GM19035 (cell line): ENCODE measurements at regions not wholly inside any gene's neighbourhood (a gene's known extent, or its start where the extent isn't known, plus 50 kb on each side); places are given as distances from the start of the nearest gene placed in this dataset.

Experiments
- ATAC-seq: cut with Tn5 transposase; IDR thresholded peaks from one replicate; pipeline ENCODE4 v1.9.1; 2021; ENCODE audit not compliant: unreplicated experiment

DNA sequence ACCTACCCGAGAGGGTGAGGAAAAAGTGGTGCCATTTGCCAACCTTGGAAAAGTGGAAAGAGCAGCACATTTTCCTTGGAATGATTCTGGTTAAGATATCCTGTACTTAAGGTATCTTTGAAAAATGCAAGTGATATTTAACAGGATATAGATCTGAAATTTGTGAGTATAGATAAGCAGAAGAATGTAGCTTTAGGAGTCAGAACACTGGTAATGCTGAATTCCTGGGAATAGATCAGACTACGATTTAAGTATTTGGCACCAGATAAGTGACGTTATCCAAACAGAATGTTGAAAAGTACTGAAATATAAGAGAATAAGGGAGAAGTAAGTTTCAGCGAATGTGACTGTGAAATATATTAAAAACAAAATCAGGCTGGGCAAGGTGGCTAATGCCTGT, 210.1 kb downstream of the PCDH7 start:
- no peak for ATAC-seq

DNA sequence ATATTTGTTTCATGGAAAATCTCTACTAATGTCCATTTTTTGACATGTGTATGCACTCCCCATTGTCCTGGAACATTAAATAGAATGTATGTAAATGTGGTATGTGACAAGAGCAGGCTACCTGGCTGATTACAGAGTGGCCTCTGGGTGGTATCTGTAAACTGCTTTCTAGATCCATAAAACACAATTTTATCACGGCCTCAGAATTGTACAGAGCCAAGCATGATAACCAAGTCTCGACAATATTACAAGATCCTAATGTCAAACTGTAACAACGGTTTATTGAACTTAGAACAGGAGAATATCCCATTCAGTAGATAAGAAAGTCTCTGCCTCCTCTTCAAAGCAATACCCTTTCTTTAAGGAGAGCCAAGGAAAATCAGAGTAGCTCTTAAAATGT, 212.4 kb downstream of the PCDH7 start:
- ATAC-seq: no peak

DNA sequence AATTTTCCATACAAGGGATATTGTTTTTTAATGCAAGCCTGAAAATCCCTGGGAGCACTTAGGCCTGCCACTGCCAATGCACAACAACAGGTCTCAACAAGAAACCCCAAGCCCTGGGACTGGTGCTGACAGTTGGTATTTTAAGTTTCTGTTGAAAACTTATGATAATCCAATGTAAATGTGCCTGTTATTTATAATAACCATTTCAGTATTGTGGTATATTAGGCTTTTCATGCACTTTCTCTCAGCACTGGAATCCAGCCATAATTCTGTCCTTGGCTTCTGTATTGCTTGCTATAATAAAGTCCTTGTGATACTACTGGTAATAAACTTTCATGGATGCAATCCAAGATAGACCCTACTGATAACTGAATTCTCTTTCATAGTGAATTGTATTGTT, 218.9 kb downstream of the PCDH7 start:
- no peak for ATAC-seq

DNA sequence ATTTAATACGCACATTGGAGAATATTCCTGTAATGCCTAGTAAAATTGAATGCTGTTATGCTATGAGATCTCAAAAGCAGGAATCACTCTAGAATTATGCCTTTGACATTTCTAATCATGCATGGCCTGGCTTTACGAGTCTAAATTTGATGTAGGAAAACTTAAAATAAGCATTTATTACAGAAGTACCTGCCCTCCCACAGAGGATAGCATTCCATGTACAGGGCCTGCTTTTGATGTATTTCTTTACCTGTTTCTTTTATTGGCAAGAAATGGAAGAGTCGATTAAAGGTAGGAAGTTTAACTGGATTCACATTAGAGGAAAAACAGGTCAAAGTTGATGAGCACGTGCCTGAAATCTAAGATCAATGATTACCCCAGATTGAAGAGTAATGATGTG, 219.5 kb downstream of the PCDH7 start:
- no peak for ATAC-seq

DNA sequence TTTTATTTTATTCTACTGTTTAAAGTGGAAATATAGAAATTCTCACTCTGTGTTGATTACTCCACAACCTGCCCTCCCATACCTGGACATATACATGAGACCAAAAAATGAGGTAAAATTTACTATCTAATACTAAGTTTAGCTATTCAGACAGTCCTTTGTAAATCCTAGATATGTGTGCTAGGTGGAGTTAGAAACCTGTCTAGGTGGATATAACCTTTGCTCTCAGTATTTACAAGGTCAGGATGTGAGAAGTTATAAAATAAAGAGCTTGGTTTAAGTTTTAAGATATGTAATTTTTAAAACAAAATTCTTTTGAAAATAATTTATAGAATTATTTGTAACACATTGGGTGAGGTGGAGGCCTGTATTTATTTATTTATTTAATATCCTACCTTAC, 221.5 kb downstream of the PCDH7 start:
- ATAC-seq: no peak

DNA sequence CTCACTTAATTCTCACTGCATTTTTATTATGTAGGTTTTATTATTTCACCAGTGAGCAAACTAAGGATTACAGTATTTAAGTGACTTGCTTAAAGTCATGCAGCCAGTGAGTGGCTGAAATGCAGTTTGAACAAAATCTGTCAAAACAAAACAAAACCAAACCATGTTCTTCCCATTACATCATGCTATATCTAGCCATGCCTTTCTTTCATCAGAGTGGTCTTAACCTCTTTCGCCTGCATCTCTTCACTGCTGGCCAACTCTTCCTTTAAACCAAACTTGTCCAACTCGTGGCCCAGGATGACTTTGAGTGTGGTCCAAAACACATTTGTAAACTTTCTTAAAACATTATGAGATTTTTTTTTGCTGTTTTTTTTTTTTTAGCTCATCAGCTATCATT, 223.2 kb downstream of the PCDH7 start:
- no peak for ATAC-seq

DNA sequence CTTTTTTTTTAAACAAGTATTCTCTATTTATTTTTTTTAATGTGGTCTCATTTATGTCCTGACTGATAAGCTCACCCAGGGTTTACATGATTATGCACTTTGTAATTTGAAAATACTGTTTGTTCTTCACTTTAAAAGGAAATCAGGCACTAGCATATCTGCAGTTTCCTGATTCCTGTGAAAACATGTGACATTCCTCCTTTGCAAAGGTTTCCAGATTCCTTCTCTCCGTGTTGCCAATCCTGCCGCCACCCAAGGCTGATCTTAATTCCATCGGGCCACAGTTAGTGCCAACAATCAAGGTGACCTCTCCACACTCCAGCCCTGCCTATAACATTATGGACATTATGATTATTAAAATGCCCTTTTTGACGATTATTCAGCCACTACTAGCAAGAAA, 225.4 kb downstream of the PCDH7 start:
- no peak for ATAC-seq

DNA sequence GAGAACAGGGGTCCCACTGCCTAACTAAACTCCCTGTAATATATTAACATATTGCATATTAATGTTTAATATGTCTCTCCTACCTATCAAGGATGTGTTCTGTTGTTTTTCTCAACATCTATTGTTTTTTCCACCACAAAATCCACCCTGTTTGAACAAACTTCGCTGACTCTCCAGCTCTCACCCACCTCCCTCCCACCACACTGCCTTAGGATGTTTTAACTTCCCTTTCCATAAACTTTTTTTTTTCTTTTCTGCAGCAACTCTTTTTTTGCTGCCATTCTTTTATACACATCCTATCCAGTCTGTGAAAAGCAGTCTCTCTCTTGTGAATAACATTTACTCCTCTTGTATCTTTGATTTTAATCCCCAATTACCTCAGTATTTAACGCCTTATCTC, 226.1 kb downstream of the PCDH7 start:
- no peak for ATAC-seq

DNA sequence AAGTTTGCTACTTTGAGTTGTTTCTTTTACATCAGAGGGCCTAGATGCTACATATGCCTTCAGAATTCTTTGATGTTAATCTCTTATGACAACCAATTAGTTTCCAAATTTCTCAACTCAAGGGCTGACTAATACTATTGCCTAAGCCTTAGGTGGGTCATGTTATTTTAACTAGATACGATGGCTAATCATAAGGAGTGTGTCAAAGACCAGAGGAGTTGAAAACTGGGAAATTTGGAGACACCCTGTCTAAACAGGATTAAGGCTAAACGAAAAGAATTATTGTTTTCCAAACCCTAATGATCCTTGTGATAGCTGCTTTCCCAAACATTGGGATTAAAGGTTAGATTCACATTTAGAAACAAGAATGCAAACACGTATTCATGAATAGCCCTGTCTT, 228.5 kb downstream of the PCDH7 start:
- ATAC-seq: no peak

DNA sequence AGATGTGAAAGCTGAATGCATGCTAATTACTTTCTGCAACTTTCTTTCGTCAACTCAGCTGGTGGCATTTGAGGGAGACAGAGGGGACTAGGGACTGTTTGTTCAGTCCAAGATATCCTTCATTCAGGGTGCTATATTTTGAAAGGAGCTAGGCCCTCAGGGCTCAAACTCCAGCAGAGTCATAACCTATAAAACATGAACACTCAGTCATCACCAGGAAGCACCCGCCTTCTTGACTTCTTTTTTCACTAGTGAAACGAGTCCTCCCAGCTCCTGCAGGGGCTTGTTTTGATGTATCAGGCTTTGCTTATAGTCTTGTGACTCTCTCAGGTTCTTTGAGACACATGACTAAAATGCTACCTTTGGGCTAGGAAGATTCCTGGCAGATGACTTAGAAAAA, 230.6 kb downstream of the PCDH7 start:
- ATAC-seq: no peak

DNA sequence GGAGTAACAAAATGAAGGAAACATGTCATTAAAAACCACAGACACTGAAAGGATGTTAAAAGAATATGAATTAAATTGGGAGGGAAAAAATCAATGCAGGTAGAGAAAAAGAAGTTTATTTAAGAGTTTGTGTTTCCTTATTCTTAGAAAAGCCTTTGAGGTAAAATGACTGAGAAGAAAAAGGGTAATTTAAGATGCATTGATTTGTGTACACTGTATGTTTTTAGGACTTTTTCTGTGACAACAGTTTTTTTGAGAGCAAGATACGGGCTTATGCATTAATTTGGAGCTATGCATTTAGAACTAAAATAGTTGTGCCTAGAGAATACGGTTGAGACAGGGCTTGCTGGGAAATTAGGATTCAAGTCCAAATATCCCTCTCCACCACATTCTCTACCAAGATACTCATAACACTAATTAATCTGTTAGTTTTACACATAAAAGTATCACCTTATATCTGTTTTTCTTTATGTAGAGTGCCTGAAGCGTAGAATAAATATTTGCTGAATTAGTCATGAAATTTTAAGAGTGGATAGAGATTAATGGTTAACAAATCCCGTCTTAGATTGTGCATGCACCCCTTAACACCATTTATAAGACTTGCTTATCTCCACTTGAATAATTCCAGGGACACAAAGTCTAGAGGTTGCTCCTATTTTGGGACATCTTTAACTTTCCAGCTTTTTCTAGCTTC, 232.5 kb downstream of the PCDH7 start:
- ATAC-seq: no peak

DNA sequence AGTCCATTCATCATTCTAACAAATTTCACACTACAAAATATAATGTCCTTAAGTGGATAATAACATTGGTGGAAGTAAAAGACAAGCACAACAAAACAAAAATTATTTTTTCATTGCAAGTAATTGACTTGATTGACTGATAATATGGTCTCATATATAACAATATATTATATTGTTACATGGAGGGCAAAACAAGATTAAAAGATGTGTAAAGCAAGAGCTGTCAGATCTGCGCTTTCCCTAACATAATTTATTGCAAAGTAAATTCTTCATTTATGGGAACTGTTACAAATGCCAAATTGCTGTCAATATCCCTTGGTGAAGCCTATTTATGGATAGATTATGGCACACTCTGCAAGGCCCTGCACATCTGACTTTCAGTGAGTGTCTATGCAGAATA, 233.6 kb downstream of the PCDH7 start:
- no peak for ATAC-seq

DNA sequence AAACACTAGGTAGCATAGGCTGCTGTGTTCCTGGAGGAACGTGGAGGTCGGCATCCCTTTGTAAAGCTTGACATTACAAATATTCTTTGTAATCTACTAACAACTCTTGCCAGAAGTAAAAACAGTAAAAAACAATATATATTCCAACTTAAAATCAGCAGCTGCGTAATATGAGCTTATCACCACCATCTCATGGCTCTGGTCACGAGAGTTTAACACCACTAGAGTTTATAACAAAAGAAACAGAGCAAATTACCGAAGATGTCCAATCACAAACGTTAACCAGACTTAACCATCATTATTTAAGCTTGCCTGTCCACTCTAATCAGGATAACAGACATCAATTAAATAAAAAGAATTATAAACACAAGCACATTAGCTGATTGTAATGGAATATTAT, 236.7 kb downstream of the PCDH7 start:
- no peak for ATAC-seq

DNA sequence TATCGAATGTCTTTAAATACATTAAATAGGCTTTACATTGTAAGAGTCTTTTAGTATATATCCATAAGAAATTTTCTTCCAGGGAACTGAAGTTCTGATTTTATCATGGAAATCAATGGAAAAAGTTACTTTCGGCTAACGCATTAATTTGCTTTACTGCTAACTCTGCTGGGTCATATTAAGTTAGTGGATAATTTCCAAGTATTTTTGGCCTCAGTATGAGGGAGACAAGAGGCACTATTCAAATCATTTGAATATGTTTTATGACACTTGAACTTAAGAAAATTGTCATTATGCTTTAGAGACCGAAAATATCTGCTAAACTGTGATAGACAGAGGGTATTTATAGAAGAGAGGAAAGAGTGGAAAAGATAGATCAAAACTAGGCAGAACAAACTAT, 237.5 kb downstream of the PCDH7 start:
- ATAC-seq: no peak

DNA sequence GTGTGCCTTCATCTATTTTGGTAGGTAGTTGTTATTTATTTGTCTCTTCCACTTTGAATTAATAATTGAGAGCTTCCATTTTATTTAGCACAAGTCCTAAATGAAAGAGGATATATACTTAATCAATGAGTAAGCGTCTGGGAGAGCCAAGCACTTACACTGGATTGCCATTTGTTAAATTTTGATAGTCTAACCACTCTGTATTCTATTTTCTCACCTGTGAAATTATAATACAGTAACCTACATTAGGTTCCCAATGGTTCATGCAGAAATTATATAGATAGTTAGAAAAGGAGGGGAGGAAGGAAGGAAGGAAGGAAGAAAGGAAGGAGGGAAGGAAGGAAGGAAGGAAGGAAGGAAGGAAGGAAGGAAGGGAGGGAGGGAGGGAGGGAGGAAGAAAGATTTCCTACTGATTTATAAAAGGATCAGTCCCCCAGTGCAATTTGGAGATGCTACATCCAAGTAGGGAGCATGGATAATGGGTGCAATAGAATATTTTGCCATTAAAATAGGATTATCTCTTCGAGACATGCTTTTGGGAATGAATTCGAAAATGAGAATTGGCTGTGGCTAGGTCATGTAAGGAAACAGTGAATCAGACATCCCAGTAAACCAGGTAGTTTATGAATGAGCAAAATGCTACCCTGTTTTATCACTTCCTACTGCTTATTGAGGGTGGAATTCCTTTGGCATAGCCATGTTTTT, 239.8 kb downstream of the PCDH7 start:
- ATAC-seq: no peak

DNA sequence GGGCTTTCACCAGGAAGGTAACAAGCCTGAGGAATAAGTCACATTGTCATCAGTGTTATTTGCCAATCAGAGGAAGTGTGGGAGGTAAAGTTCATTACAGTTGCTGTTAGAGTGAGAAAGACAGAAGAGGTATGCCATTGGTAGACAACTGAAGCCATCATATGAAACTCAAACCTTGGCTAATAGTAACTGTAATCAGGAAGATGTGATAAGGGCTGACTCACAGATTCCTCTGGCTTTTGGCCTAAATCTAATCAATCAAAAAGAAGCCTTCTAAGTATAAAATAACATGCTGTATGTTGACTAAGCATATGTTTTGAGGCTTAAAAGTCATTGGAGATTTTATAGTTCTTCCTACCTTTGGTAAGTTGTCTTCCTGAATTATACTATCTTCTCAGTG, 242.8 kb downstream of the PCDH7 start:
- ATAC-seq: no peak

DNA sequence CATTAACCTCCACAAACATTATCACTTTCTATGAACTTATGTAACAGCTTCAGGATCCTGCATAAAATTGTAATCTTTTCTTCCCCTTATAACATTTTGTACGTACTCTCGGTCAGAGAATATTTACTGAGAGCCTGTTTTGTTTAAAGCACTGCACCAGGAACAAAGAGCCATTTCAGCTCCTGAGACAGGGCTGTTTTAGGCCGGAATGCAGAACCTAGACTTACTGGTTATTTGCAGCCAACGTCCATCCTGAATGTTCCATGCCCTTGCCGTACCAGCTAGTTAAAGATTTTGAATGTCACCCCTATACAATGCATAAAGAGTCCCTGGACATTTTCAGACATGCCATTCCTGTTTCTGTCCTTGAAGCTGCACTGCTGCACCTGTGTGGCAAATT, 248.8 kb downstream of the PCDH7 start:
- ATAC-seq: no peak

DNA sequence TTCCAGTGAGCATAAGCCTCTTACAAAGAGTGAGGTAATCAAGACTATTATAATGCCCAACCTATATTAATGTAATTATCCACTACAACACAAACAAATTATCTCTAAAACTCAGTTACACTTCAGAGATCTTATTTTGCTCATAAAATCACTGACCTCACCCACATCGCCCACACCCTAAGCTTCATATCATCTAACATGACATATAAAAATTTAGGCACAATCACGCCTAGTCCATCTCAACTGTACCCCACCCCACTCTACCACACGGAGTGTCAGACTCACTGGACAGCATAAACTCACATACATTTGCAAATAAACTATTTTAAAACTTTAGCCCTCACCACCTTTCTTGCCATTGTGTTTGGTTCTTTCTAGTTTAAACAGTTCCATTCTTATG, 252.4 kb downstream of the PCDH7 start:
- no peak for ATAC-seq

DNA sequence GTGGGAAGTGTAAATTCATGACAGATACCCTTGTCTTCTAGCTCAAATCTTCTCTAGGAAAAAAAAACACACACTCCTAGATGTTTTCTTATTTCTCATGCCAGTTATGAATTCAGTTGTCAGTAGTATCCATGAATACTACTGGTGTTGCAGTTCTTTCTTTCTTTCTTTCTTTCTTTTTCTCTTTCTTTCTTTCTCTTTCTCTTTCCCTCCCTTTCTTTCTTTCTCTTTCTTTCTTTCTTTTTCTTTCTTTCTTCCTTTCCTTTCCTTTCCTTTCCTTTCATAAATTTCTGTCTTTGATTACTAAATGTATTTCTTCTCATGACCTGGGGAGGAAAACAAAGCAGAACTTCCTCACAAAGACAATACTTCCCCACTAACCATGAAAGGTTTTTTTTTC, 253.8 kb downstream of the PCDH7 start:
- ATAC-seq: no peak

DNA sequence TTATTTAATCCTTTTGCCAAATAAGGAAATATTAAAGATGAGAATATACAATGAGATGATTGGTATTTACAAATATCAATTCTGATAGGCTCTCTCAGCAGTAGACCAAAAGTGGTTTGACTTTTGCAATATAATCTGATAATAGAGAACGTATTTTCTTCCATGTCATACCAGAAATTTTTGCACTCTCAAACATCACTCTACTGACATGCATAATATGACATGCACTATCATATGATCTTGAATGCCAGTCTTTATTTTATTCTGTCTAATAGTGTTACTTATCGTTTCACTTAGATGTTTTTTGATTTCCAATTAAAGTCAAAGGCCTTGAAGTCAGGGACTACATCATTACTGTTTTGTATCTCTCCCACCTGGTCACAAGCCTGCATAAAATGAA, 259.2 kb downstream of the PCDH7 start:
- no peak for ATAC-seq

DNA sequence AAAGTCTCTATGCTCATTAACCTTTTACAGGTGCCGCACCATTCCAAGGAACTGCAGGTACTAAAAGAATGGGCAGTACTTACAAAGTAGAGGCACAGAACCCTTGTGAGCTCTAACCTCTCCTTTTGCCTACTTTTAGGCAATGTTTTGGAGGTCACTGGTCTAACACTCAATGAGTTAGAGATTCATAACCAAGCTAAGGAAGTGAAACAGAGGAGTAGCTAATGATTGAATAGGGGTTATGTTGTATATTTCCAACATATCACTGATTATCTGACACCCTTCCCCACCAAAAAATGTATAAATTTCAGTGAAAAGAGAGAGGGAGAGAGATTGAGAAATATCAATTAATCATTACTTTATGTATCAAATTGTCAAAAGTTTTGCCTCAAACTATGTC, 269.3 kb downstream of the PCDH7 start:
- ATAC-seq: no peak

DNA sequence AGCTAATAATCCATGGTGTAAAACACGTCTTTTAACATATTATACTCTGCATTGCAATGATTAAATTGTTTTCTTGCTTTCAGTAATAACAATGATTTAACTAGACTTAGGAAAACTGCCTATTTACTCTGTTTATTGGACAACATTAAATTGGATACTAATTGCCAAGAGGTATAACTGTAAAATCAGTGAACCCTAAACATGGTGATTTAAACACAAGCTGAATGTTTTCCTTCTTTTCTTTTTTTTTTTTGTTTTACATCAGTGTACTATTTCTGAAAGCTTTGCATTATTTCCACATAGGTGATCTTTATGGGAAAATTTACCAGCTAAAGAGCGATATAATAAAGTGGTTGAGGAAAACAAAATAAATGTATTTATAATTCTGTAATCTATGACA, 276.7 kb downstream of the PCDH7 start:
- ATAC-seq: no peak

DNA sequence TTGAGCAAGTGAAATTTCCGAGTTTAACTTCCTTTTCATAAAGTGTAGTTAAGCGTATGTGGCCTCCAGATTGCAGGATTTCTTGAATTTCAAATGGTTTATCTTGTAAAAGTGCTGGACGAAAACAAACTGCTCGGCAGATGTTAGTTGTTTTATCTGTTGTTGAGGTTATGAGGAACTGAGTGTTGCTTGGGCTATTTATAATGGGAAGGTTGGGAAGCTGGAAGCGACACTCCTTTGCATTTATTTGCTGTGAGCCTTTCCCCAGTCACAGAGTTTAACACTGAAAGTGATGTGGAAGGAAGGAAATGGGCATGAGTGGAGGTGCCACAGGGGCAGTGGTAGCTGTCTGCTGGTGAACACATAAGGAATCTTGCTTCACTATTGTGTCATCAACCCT, 284.9 kb downstream of the PCDH7 start:
- no peak for ATAC-seq
